ENCODE measurements at regions not wholly inside any gene's neighbourhood (a gene's known extent, or its start where the extent isn't known, plus 50 kb on each side); places are given as distances from the start of the nearest gene placed in this dataset.

GRCh38 chr13:24616514-24616913 is 63.7 kb upstream of the ATP12A start:
- TF ChIP-seq CTCF (IDR thresholded peaks at IDR 0.05) (no peak), POLR2A (IDR thresholded peaks at IDR 0.05) (no peak)
